Right atrium auricular region (tissue), 2 donors: ENCODE measurements at regions not wholly inside any gene's neighbourhood (a gene's known extent, or its start where the extent isn't known, plus 50 kb on each side); places are given as distances from the start of the nearest gene placed in this dataset.

Source experiments
- DNase-seq: peaks from one replicate; pipeline ENCODE4 v3.0.0-alpha.2; 2019; ENCODE audit warnings: low spot score
- H3K27ac ChIP-seq, 2 donors: fragments of 200-600 bp; sonication (generic); 1 replicate in 1 of 2; 2 replicates in 1 of 2; pipeline ENCODE4 v1.5.1; 2016 to 2019
- H3K27me3 ChIP-seq, 2 donors: fragments of 200-600 bp; sonication (generic); one replicate each; pipeline versions ENCODE4 v1.5.1 to v1.6.0; 2017 to 2019
- H3K36me3 ChIP-seq: fragments of 200-600 bp; sonication (generic); one replicate; pipeline ENCODE4 v1.5.1; 2016
- H3K4me1 ChIP-seq, 2 donors: fragments of 200-600 bp; sonication (generic); one replicate each; pipeline versions ENCODE4 v1.5.1 to v1.6.0; 2017 to 2019
- H3K4me3 ChIP-seq, 2 donors: fragments of 200-600 bp; sonication (generic); 1 replicate in 1 of 2; 2 replicates in 1 of 2; pipeline ENCODE4 v1.5.1; 2017 to 2019; ENCODE audit warnings: mild to moderate bottlenecking in 1 of 2, moderate library complexity in 1 of 2
- H3K9me3 ChIP-seq, 2 donors: fragments of 200-600 bp; sonication (generic); one replicate each; pipeline ENCODE4 v1.5.1; 2019
- CTCF ChIP-seq, 2 donors: fragments of 200-600 bp; sonication (generic); IDR thresholded peaks; one replicate each; pipeline ENCODE4 v1.5.1; 2019; ENCODE audit warnings: antibody characterized with exemption in 2 of 2

DNA sequence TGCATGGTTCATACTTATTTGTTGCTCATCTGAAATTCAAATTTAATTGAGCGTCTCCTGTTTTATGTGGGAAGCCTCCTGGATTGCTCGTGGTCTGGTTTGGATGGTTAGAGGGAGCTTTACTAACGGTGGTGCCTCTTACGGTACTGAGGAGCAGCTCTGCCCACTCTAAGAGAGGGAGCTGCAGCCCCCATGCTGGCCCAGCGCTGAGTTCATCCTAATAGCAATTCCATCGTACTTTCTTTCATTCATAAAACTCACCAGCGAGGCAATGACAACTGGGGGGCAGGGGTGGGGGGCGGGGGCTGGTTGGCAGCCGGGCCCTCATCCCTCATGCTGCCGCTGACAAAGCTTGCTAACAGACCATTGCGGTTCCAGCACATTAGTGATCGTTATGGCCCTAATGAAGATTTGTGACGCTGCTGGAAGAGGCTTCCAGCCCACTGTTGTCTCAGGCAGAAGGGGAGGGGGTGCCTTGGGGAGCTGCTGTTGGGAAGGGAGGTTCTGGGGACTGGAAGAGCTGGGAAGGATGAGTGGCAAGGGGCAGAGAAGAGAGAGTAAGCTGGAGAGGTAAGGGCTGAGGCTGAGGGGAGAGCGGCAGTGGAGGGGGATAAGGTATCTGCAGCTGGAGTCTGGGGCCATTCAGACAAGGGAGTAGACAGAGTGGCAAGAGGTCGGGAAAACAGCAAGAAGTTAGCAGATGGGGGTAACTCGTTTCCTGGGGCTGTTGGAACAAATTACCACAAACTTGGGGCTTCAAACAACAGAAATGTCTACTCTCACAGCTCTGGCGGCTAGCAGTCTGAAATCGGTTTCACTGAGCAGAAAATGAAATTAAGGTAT lies 238.1 kb downstream of the LPIN1 start:
- Histone ChIP-seq H3K9me3 (no peaks in the 10 kb centered on the region), H3K4me3 (no peak overlapping the region), H3K36me3 (no peaks in the 10 kb centered on the region), H3K27me3 (no peaks in the 10 kb centered on the region), H3K27ac (no peak overlapping the region), H3K4me1 (no peaks in the 10 kb centered on the region)
- no peak for TF ChIP-seq CTCF (IDR thresholded peaks at IDR 0.05)
- no peak for DNase-seq

- Histone ChIP-seq H3K36me3 (no peaks in the 10 kb centered on the region), H3K27ac (no peak overlapping the region), H3K9me3 (no peaks in the 10 kb centered on the region), H3K4me3 (no peak overlapping the region), H3K27me3 (no peaks in the 10 kb centered on the region), H3K4me1 (no peaks in the 10 kb centered on the region)
- TF ChIP-seq CTCF (IDR thresholded peaks at IDR 0.05), result no peak
- no peak for DNase-seq
These were observed 239.6 kb downstream of the LPIN1 start for GRCh38 chr2:11985817-11986566.

DNA sequence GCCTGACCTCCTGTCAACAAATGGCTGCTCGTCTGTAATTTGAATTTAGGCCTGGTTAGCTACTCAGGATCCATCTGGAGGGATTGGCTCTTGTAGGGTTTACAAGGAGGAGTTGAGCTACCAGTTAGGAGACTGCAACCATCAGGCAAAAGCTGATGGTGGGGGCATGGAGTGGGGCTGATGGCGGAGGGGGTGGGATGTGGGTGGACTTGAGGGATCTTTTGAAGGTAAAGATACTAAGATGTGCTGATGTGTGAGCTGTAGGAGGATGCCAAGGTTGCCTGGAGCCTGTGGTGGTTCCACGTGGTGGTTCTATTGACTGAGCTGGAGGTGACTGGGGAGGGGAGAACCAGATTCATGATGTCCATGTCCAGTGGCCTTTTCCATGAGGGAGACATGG lies 240.7 kb downstream of the LPIN1 start:
- no peak overlapping the region for H3K27ac ChIP-seq
- no peaks in the 10 kb centered on the region for H3K4me1 ChIP-seq
- no peak for DNase-seq
- H3K36me3 ChIP-seq, result no peaks in the 10 kb centered on the region
- no peaks in the 10 kb centered on the region for H3K9me3 ChIP-seq
- H3K4me3 ChIP-seq, result no peak overlapping the region
- TF ChIP-seq CTCF (IDR thresholded peaks at IDR 0.05), result no peak
- H3K27me3 ChIP-seq, result no peaks in the 10 kb centered on the region

GRCh38 chr2:11988691-11989353 lies 242.4 kb downstream of the LPIN1 start:
- no peak for DNase-seq
- peak overlapping the region in 1 of 2 donors; percentile 1 for H3K4me3 ChIP-seq
- no peaks in the 10 kb centered on the region for H3K9me3 ChIP-seq
- no peak for TF ChIP-seq CTCF (IDR thresholded peaks at IDR 0.05)
- H3K4me1 ChIP-seq, result no peaks in the 10 kb centered on the region
- no peaks in the 10 kb centered on the region for H3K36me3 ChIP-seq
- no peaks in the 10 kb centered on the region for H3K27me3 ChIP-seq
- no peak overlapping the region for H3K27ac ChIP-seq

- TF ChIP-seq CTCF (IDR thresholded peaks at IDR 0.05), result no peak
- no peaks in the 10 kb centered on the region for H3K9me3 ChIP-seq
- no peak for DNase-seq
- no peak overlapping the region for H3K4me3 ChIP-seq
- no peaks in the 10 kb centered on the region for H3K36me3 ChIP-seq
- H3K4me1 ChIP-seq, result no peaks in the 10 kb centered on the region
- H3K27ac ChIP-seq, result no peak overlapping the region
- no peaks in the 10 kb centered on the region for H3K27me3 ChIP-seq
These were observed 242.9 kb downstream of the LPIN1 start for GRCh38 chr2:11989354-11989703.
